Liver (tissue), 3 donors: ENCODE measurements at regions not wholly inside any gene's neighbourhood (a gene's known extent, or its start where the extent isn't known, plus 50 kb on each side); places are given as distances from the start of the nearest gene placed in this dataset.

ENCODE experiments used
- ATF3 ChIP-seq: IDR thresholded peaks from 2 replicates; pipeline ENCODE4 v1.6.1; 2016; ENCODE audit warnings: antibody characterized with exemption
- GABPA ChIP-seq, 2 donors: IDR thresholded peaks in 1 of 2; conservative IDR thresholded peaks in 1 of 2; 2 replicates each; pipeline ENCODE4 v1.6.1; 2016; ENCODE audit warnings: antibody characterized with exemption in 2 of 2, mild to moderate bottlenecking in 1 of 2, moderate library complexity in 1 of 2
- HNF4G ChIP-seq: IDR thresholded peaks from 2 replicates; pipeline ENCODE4 v1.6.1; 2016; ENCODE audit warnings: antibody characterized with exemption
- JUND ChIP-seq, 2 donors: IDR thresholded peaks; 2 replicates each; pipeline ENCODE4 v1.6.1; 2016; ENCODE audit warnings: antibody characterized with exemption in 2 of 2
- RAD21 ChIP-seq, 2 donors: IDR thresholded peaks; 2 replicates each; pipeline ENCODE4 v1.6.1; 2016; ENCODE audit warnings: antibody characterized with exemption in 2 of 2, mild to moderate bottlenecking in 2 of 2
- REST ChIP-seq: IDR thresholded peaks from 2 replicates; pipeline ENCODE4 v1.6.1; 2016; ENCODE audit warnings: antibody characterized with exemption, mild to moderate bottlenecking
- SP1 ChIP-seq: IDR thresholded peaks from 2 replicates; pipeline ENCODE4 v1.6.1; 2018; ENCODE audit warnings: antibody characterized with exemption, mild to moderate bottlenecking
- TAF1 ChIP-seq: conservative IDR thresholded peaks from 2 replicates; pipeline ENCODE4 v1.6.1; 2016; ENCODE audit warnings: antibody characterized with exemption, mild to moderate bottlenecking
- YY1 ChIP-seq: IDR thresholded peaks from 2 replicates; pipeline ENCODE4 v1.6.1; 2016; ENCODE audit warnings: antibody characterized with exemption, mild to moderate bottlenecking
- TF ChIP-seq, protein P1 (sequence below): fragments of 150-350 bp; IDR thresholded peaks from 2 replicates; pipeline ENCODE4 v1.5.1; 2017; ENCODE audit warnings: improper control_type of control experiment, low read depth, low read length; ENCODE audit not compliant: missing input control
- TF ChIP-seq, protein P2 (sequence below): IDR thresholded peaks from 2 replicates; pipeline ENCODE4 v1.6.1; 2016; ENCODE audit warnings: antibody characterized with exemption
- donor health status: healthy.
- donor health status: healthy.

- TF ChIP-seq SP1 (no peak), JUND (IDR thresholded peaks at IDR 0.05) (no peak), REST (no peak), RAD21 (IDR thresholded peaks at IDR 0.05) (no peak), HNF4G (no peak), GABPA (IDR thresholded peaks at IDR 0.05 in 1 of 2, conservative IDR thresholded peaks at IDR 0.05 in 1 of 2) (no peak), YY1 (no peak), TAF1 (no peak), ATF3 (no peak)
- TF ChIP-seq, protein P1, sequence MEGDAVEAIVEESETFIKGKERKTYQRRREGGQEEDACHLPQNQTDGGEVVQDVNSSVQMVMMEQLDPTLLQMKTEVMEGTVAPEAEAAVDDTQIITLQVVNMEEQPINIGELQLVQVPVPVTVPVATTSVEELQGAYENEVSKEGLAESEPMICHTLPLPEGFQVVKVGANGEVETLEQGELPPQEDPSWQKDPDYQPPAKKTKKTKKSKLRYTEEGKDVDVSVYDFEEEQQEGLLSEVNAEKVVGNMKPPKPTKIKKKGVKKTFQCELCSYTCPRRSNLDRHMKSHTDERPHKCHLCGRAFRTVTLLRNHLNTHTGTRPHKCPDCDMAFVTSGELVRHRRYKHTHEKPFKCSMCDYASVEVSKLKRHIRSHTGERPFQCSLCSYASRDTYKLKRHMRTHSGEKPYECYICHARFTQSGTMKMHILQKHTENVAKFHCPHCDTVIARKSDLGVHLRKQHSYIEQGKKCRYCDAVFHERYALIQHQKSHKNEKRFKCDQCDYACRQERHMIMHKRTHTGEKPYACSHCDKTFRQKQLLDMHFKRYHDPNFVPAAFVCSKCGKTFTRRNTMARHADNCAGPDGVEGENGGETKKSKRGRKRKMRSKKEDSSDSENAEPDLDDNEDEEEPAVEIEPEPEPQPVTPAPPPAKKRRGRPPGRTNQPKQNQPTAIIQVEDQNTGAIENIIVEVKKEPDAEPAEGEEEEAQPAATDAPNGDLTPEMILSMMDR: no peak
- TF ChIP-seq, protein P2, sequence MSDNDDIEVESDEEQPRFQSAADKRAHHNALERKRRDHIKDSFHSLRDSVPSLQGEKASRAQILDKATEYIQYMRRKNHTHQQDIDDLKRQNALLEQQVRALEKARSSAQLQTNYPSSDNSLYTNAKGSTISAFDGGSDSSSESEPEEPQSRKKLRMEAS: no peak
Measured at GRCh38 chr16:82323171-82323570, 153.1 kb upstream of the MPHOSPH6 start.
